ENCODE measurements at regions not wholly inside any gene's neighbourhood (a gene's known extent, or its start where the extent isn't known, plus 50 kb on each side); places are given as distances from the start of the nearest gene placed in this dataset.

DNA sequence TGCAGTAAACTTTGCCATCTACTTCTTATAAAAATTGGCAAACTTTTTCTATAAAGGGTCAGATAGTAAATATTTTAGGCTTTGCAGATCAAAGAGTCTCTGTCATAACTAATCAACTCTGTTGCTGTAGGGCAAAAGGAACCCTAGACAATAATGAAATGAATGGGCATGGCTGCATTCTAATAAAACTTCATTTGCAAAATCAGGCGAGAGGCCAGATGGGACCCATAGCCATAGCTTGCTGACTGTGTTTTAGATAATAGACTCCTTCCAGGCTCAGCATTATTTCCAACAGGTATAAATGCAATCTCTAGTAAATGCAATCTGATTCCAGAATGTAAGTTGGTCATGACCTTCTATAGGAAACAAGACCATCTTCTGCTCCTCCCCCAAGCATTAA lies 490.7 kb downstream of the TOX3 start:
- ATAC-seq (ENCODE audit: insufficient number of reproducible peaks, low FRiP score, low read depth) = no peak
- Histone ChIP-seq H3K27ac (no peak overlapping the region), H3K9me3 (no peaks in the 10 kb centered on the region), H3K36me3 (no peaks in the 10 kb centered on the region), H3K27me3 (replicated peaks; ENCODE audit: insufficient read depth) (no peaks in the 10 kb centered on the region), H3K4me3 (no peak overlapping the region), H3K4me1 (ENCODE audit: control insufficient read depth in 1 of 2, low read depth in 2 of 2) (no peaks in the 10 kb centered on the region)
- DNase-seq (ENCODE audit: low spot score) = no peak
- TF ChIP-seq, protein P1, sequence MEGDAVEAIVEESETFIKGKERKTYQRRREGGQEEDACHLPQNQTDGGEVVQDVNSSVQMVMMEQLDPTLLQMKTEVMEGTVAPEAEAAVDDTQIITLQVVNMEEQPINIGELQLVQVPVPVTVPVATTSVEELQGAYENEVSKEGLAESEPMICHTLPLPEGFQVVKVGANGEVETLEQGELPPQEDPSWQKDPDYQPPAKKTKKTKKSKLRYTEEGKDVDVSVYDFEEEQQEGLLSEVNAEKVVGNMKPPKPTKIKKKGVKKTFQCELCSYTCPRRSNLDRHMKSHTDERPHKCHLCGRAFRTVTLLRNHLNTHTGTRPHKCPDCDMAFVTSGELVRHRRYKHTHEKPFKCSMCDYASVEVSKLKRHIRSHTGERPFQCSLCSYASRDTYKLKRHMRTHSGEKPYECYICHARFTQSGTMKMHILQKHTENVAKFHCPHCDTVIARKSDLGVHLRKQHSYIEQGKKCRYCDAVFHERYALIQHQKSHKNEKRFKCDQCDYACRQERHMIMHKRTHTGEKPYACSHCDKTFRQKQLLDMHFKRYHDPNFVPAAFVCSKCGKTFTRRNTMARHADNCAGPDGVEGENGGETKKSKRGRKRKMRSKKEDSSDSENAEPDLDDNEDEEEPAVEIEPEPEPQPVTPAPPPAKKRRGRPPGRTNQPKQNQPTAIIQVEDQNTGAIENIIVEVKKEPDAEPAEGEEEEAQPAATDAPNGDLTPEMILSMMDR (IDR thresholded peaks at IDR 0.05) = no peak

DNA sequence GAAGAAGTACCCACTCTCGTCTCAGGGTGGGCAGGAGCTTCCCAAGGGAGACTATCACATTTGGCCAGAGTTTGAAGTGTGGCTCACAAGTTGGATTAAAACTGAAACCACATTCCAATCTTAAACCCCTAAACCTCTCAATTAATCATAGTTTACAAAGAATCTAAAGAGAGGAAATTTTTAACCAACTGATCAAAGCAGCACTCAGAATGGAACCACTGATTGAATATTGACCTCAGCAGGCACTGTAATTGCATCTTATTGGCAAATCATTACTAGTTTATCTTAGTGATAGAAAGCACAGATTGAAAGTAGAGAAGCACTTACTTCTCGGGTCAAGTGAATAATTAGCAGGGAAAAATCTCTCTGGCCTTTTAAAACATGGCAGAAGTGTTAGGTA lies 491.6 kb downstream of the TOX3 start:
- H3K27ac ChIP-seq = no peak overlapping the region
- ATAC-seq (ENCODE audit: insufficient number of reproducible peaks, low FRiP score, low read depth) (no peak), DNase-seq (ENCODE audit: low spot score) (no peak)
- no peak overlapping the region for H3K4me3 ChIP-seq
- no peaks in the 10 kb centered on the region for H3K27me3 ChIP-seq (replicated peaks; ENCODE audit: insufficient read depth)
- H3K9me3 ChIP-seq = no peaks in the 10 kb centered on the region
- TF ChIP-seq, protein P1 (IDR thresholded peaks at IDR 0.05) = no peak
- H3K4me1 ChIP-seq (ENCODE audit: control insufficient read depth in 1 of 2, low read depth in 2 of 2) = no peaks in the 10 kb centered on the region
- no peaks in the 10 kb centered on the region for H3K36me3 ChIP-seq

DNA sequence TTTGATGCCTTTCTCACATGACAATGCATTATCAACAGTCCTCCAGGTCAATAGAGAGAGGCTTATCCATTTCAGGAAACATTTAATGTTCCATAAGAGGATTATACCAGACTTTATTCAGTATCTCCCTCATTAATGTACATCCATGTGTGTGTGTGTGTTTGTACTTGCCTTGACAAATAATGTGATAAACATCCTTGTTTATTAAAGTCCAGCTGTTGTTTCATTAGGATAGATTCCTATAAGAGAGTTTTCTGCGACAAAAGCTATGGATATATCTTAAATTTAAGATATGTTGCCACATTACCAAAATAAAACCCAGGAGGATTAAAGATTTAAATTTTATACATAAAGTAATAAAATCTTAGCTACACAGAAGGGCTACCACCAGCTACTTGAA lies 492.6 kb downstream of the TOX3 start:
- ATAC-seq (ENCODE audit: insufficient number of reproducible peaks, low FRiP score, low read depth) (no peak), DNase-seq (ENCODE audit: low spot score) (no peak)
- Histone ChIP-seq H3K4me3 (no peak overlapping the region), H3K27ac (no peak overlapping the region), H3K4me1 (ENCODE audit: control insufficient read depth in 1 of 2, low read depth in 2 of 2) (no peaks in the 10 kb centered on the region), H3K9me3 (no peaks in the 10 kb centered on the region), H3K27me3 (replicated peaks; ENCODE audit: insufficient read depth) (no peaks in the 10 kb centered on the region), H3K36me3 (no peaks in the 10 kb centered on the region)
- TF ChIP-seq, protein P1 (IDR thresholded peaks at IDR 0.05) = no peak

DNA sequence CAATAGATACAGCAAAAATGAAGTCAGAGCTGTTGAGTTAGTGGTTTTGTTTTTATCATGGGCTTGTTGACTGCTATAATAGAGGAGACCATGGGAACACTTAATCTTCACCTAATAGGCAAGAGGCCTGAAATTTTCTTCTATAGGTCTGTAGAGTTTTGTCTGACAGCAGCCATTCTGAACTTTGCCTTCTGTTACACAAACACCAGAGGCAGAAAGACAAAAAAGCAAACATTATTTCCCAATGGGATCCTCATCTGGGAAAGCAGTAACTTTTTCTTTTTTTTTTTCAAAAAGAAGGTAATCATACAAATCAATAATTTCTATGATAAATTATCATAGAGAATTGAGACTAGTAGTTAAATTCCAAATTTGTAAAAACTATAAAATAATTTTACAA lies 494.1 kb downstream of the TOX3 start:
- DNase-seq (ENCODE audit: low spot score) = no peak
- Histone ChIP-seq H3K4me1 (ENCODE audit: control insufficient read depth in 1 of 2, low read depth in 2 of 2) (no peaks in the 10 kb centered on the region), H3K27me3 (replicated peaks; ENCODE audit: insufficient read depth) (no peaks in the 10 kb centered on the region), H3K27ac (no peak overlapping the region), H3K4me3 (no peak overlapping the region), H3K36me3 (no peaks in the 10 kb centered on the region), H3K9me3 (no peaks in the 10 kb centered on the region)
- TF ChIP-seq, protein P1 (IDR thresholded peaks at IDR 0.05) = no peak
- ATAC-seq (ENCODE audit: insufficient number of reproducible peaks, low FRiP score, low read depth) = no peak

DNA sequence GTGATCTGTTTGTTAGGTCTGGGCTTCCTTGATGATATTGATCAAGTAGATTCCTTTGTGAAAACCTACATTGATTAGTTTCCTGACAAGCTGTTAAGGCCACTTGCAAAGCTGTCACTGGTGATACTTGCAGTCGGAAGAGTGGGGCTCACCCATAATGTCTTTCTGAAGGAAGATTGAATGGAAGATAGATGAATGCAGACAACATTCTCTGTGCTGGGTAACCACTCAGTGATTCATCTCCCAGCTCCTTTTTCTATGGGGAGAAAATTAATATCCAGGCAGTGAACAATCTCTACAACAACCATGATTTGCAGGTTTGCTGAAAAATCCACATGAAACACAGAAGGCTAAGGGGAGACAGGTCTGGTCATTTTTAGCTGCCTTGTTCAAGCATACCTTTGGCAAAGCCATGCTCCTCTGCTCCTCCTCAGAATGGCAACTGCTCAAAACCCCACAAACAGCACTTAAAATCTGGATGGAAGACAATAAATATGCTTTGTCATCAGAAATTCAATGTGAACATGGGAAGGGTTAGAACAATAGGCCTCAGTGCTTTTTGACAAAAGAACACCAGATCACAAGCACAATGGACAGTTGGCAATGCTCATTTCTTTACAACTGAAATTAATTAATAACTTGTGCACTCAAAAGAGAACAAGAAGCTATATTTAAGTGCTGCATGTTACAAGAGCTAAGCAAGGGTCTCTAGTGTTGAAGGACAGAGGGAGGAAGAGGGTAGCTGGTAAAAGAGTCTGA lies 495.4 kb downstream of the TOX3 start:
- ATAC-seq (ENCODE audit: insufficient number of reproducible peaks, low FRiP score, low read depth) (no peak), DNase-seq (ENCODE audit: low spot score) (no peak)
- H3K36me3 ChIP-seq = no peaks in the 10 kb centered on the region
- H3K4me3 ChIP-seq = no peak overlapping the region
- H3K9me3 ChIP-seq = no peaks in the 10 kb centered on the region
- TF ChIP-seq, protein P1 (IDR thresholded peaks at IDR 0.05) = no peak
- no peaks in the 10 kb centered on the region for H3K27me3 ChIP-seq (replicated peaks; ENCODE audit: insufficient read depth)
- no peak overlapping the region for H3K27ac ChIP-seq
- no peaks in the 10 kb centered on the region for H3K4me1 ChIP-seq (ENCODE audit: control insufficient read depth in 1 of 2, low read depth in 2 of 2)

All from thoracic aorta (tissue), 2 donors.